A549 (cell line): ENCODE measurements at regions not wholly inside any gene's neighbourhood (a gene's known extent, or its start where the extent isn't known, plus 50 kb on each side); places are given as distances from the start of the nearest gene placed in this dataset.

Experiments used
- ATAC-seq, 2 experiments: fragments of 200-7000 bp in 1 of 2; fragments of >200 bp in 1 of 2; cut with Nextera tagmentation in 1 of 2; cut with Tn5 transposase in 1 of 2; 3 replicates each; pipeline versions ENCODE4 v1.8.0 to v1.9.1; 2018 to 2020; ENCODE audit warnings: mild to moderate bottlenecking in 1 of 2, moderate library complexity in 1 of 2
- CTCF ChIA-PET: fragments of 300-600 bp; sonication (Branson Sonifier 250); formaldehyde crosslinking; extraction: SDS; loops from one replicate; lab custom pipeline; 2021; ENCODE audit warnings: antibody characterized with exemption, inconsistent platforms; lab: Yijun Ruan, JAX
- POLR2A ChIA-PET: fragments of 350-600 bp; formaldehyde crosslinking; extraction: SDS; loops from one replicate; lab custom pipeline; 2021; ENCODE audit warnings: antibody characterized with exemption, inconsistent platforms; lab: Yijun Ruan, JAX
- DNase-seq, 2 experiments: peaks; one replicate each; pipeline versions ENCODE4 v3.0.0 to v3.0.0-alpha.2; 2011 to 2016; ENCODE audit warnings: low read depth in 1 of 2, low spot score in 1 of 2
- FAIRE-seq: peaks from 2 replicates; lab custom pipeline; 2011; peaks lifted over from hg19 to GRCh38; lab: Jason Lieb, UNC
- H3K27ac ChIP-seq, 2 experiments: fragments of >200 bp; sonication (Bioruptor Twin); formaldehyde crosslinking; 3 replicates each; pipeline ENCODE4 v1.5.1; 2016 to 2017
- H3K4me1 ChIP-seq: fragments of >200 bp; sonication (Bioruptor Twin); formaldehyde crosslinking; 3 replicates; pipeline ENCODE4 v1.6.1; 2016
- H3K4me2 ChIP-seq: fragments of >200 bp; sonication (Bioruptor Twin); formaldehyde crosslinking; 3 replicates; pipeline ENCODE4 v1.6.1; 2016
- H3K4me3 ChIP-seq: fragments of >200 bp; sonication (Bioruptor Twin); formaldehyde crosslinking; 3 replicates; pipeline ENCODE4 v1.5.1; 2016
- H3K9me3 ChIP-seq: fragments of >200 bp; sonication (Bioruptor Twin); formaldehyde crosslinking; 3 replicates; pipeline ENCODE4 v1.6.1; 2016
- ATOH8 ChIP-seq: fragments of 250-450 bp; sonication (Bioruptor Pico); IDR thresholded peaks from 2 replicates; pipeline ENCODE4 v1.5.0; 2020; ENCODE audit warnings: low read depth, mild to moderate bottlenecking, moderate library complexity
- BCL3 ChIP-seq: fragments of >200 bp; sonication (Bioruptor Twin); formaldehyde crosslinking; IDR thresholded peaks from 3 replicates; pipeline ENCODE4 v1.6.1; 2016
- BHLHE40 ChIP-seq: IDR thresholded peaks from 2 replicates; pipeline ENCODE4 v1.6.1; 2012; ENCODE audit warnings: low read depth, low read length, inconsistent platforms
- CHD2 ChIP-seq: fragments of 150-350 bp; IDR thresholded peaks from 2 replicates; pipeline ENCODE4 v1.6.1; 2014; ENCODE audit warnings: low read length; ENCODE audit not compliant: partially characterized antibody
- CHD4 ChIP-seq: fragments of 200-600 bp; sonication (generic); IDR thresholded peaks from 2 replicates; pipeline ENCODE4 v1.6.1; 2016; ENCODE audit warnings: antibody characterized with exemption, mild to moderate bottlenecking, borderline replicate concordance
- CTCF ChIP-seq: fragments of >200 bp; sonication (Bioruptor Twin); formaldehyde crosslinking; IDR thresholded peaks from 3 replicates; pipeline ENCODE4 v1.5.1; 2016
- ELK1 ChIP-seq: fragments of 150-350 bp; IDR thresholded peaks from 2 replicates; pipeline ENCODE4 v1.6.1; 2014; ENCODE audit warnings: low read depth, mild to moderate bottlenecking, low read length
- EP300 ChIP-seq, 2 experiments: fragments of >200 bp; sonication (Bioruptor Twin); formaldehyde crosslinking; IDR thresholded peaks; 2 replicates in 1 of 2; 3 replicates in 1 of 2; pipeline ENCODE4 v1.6.1; 2016 to 2017
- GATA3 ChIP-seq: IDR thresholded peaks from 2 replicates; pipeline ENCODE4 v1.6.1; 2012; ENCODE audit warnings: borderline replicate concordance
- HEYL ChIP-seq: fragments of 250-450 bp; sonication (Bioruptor Pico); IDR thresholded peaks from 2 replicates; pipeline ENCODE4 v1.8.0; 2021; ENCODE audit warnings: mild to moderate bottlenecking, moderate library complexity
- HOXA7 ChIP-seq: fragments of 250-450 bp; sonication (Bioruptor Pico); IDR thresholded peaks from 2 replicates; pipeline ENCODE4 v1.5.0; 2020; ENCODE audit warnings: mild to moderate bottlenecking, moderate library complexity
- HOXB13 ChIP-seq: fragments of 250-450 bp; sonication (Bioruptor Pico); IDR thresholded peaks from 2 replicates; pipeline ENCODE4 v1.5.0; 2020; ENCODE audit warnings: low read depth, mild to moderate bottlenecking, moderate library complexity
- JUN ChIP-seq, 2 experiments: fragments of >200 bp; sonication (Bioruptor Twin); formaldehyde crosslinking; IDR thresholded peaks; 2 replicates in 1 of 2; 3 replicates in 1 of 2; pipeline ENCODE4 v1.6.1; 2016 to 2017
- MYC ChIP-seq: IDR thresholded peaks from 2 replicates; pipeline ENCODE4 v1.6.1; 2012; ENCODE audit warnings: mild to moderate bottlenecking, inconsistent platforms, low read length, improper control_type of control experiment, borderline replicate concordance
- PBX3 ChIP-seq: IDR thresholded peaks from 2 replicates; pipeline ENCODE4 v1.6.1; 2012
- RAD21 ChIP-seq, 2 experiments: fragments of >200 bp in 1 of 2; sonication (Bioruptor Twin) in 1 of 2; formaldehyde crosslinking in 1 of 2; IDR thresholded peaks in 1 of 2; conservative IDR thresholded peaks in 1 of 2; 2 replicates in 1 of 2; 3 replicates in 1 of 2; pipeline ENCODE4 v1.6.1; 2012 to 2018; ENCODE audit warnings: inconsistent platforms in 1 of 2
- REST ChIP-seq: fragments of 200-600 bp; sonication (generic); IDR thresholded peaks from 2 replicates; pipeline ENCODE4 v1.6.1; 2016; ENCODE audit warnings: antibody characterized with exemption, mild to moderate bottlenecking, moderate library complexity
- RFX5 ChIP-seq: fragments of 450-650 bp; IDR thresholded peaks from 2 replicates; pipeline ENCODE4 v1.7.1; 2014; ENCODE audit warnings: antibody characterized with exemption, mild to moderate bottlenecking, moderate library complexity
- SMC3 ChIP-seq: fragments of >200 bp; sonication (Bioruptor Twin); formaldehyde crosslinking; IDR thresholded peaks from 3 replicates; pipeline ENCODE4 v1.6.1; 2018; ENCODE audit warnings: inconsistent platforms
- TFCP2L1 ChIP-seq: fragments of 250-450 bp; sonication (Bioruptor Pico); IDR thresholded peaks from 2 replicates; pipeline ENCODE4 v1.5.0; 2021; ENCODE audit warnings: mild to moderate bottlenecking
- USF2 ChIP-seq: fragments of 450-650 bp; IDR thresholded peaks from 2 replicates; pipeline ENCODE4 v1.6.1; 2014; ENCODE audit warnings: antibody characterized with exemption
- ZC3H11A ChIP-seq: fragments of 450-650 bp; IDR thresholded peaks from 2 replicates; pipeline ENCODE4 v1.6.1; 2014; ENCODE audit warnings: antibody characterized with exemption, mild to moderate bottlenecking
- ZFP36 ChIP-seq: fragments of 450-650 bp; IDR thresholded peaks from 2 replicates; pipeline ENCODE4 v1.6.1; 2014; ENCODE audit warnings: borderline replicate concordance; ENCODE audit not compliant: partially characterized antibody
- ZSCAN20 ChIP-seq: fragments of 250-450 bp; sonication (Bioruptor Pico); IDR thresholded peaks from 2 replicates; pipeline ENCODE4 v1.8.0; 2022; ENCODE audit warnings: mild to moderate bottlenecking, moderate library complexity
- WGBS: methylation state at CpG from one replicate; pipeline ENCODE4 v1.1.6; 2017; ENCODE audit errors: missing lambda C conversion rate; 5-methylcytosine and 5-hydroxymethylcytosine counted together

- no peak for TF ChIP-seq CTCF
- TF ChIP-seq RAD21 (conservative IDR thresholded peaks at IDR 0.05 in 1 of 2, IDR thresholded peaks at IDR 0.05 in 1 of 2) = peak; percentile 6 to 29; a peak in 1 of 5 replicates
- 0 out of 2 replicates have a peak, but pooled peaks have one; percentile 7 for TF ChIP-seq GATA3
- peak; percentile 34 to 48; a peak in 1 of 5 replicates for TF ChIP-seq JUN (IDR thresholded peaks at IDR 0.05)
Observed at GRCh38 chr10:29714096-29714874, 79.5 kb upstream of the SVIL start (continued).

GRCh38 chr10:29713450-29713849 is 78.7 kb upstream of the SVIL start:
- no peak for DNase-seq
- Histone ChIP-seq H3K9me3 (no peaks in the 10 kb centered on the region), H3K4me3 (no peak overlapping the region), H3K4me1 (peaks cover 27% of the 10 kb centered on the region)
- ATAC-seq = no peak
- FAIRE-seq = no peak
- 83% methylated on average over 2 of the region's 2 CpGs for WGBS
- ChIA-PET CTCF (interaction anchor here (0.6 to 1.5 kb wide), 6 partner anchors 14 to 626 kb away, joined by 3 read pairs; no protein-coding TSS in a partner anchor), POLR2A (interaction anchor here (0.6 to 1.4 kb wide), 2 partner anchors 23 to 868 kb away, joined by 4 to 5 read pairs; no protein-coding TSS in a partner anchor)
- TF ChIP-seq PBX3 (no peak), ATOH8 (CRISPR knock-in tag) (no peak), ZFP36 (no peak), TFCP2L1 (CRISPR knock-in tag) (no peak), HOXA7 (CRISPR knock-in tag) (no peak), MYC (no peak), CHD4 (no peak), JUN (IDR thresholded peaks at IDR 0.05) (no peak), CHD2 (no peak), ZC3H11A (no peak), SMC3 (no peak)
- TF ChIP-seq, all 56 proteins: peak for 0
- peak overlapping the region; percentile 52; the same call in 2 of the 3 replicates for H3K4me2 ChIP-seq
- peak overlapping the region; percentile 47 to 62; a peak in 5 of 6 replicates for H3K27ac ChIP-seq

GRCh38 chr10:29712108-29712507 is 77.3 kb upstream of the SVIL start:
- no peak overlapping the region for H3K4me3 ChIP-seq
- ChIA-PET CTCF (interaction anchor here (0.6 to 1.2 kb wide), 2 partner anchors 133 to 290 kb away, joined by 3 to 4 read pairs; no protein-coding TSS in a partner anchor), POLR2A (no interaction called here)
- H3K9me3 ChIP-seq = no peaks in the 10 kb centered on the region
- H3K4me2 ChIP-seq = no peak overlapping the region
- ATAC-seq (no peak), FAIRE-seq (no peak), DNase-seq (no peak)
- peaks cover 27% of the 10 kb centered on the region for H3K4me1 ChIP-seq
- 79% methylated on average over 7 of the region's 7 CpGs for WGBS
- no peak overlapping the region for H3K27ac ChIP-seq
- no peak for TF ChIP-seq USF2
- TF ChIP-seq BHLHE40 = no peak
- TF ChIP-seq HOXB13 = no peak
- TF ChIP-seq REST = no peak
- no peak for TF ChIP-seq RFX5
- TF ChIP-seq ELK1 = no peak
- TF ChIP-seq EP300 (IDR thresholded peaks at IDR 0.05) = no peak
- no peak for TF ChIP-seq BCL3
- TF ChIP-seq ZSCAN20 = no peak
- TF ChIP-seq HEYL = no peak
